NCI-H1436 treated with DMSO at 0.1 percent for 48 hours (cell line): ENCODE measurements at regions not wholly inside any gene's neighbourhood (a gene's known extent, or its start where the extent isn't known, plus 50 kb on each side); places are given as distances from the start of the nearest gene placed in this dataset.

Experiments
- DNase-seq: peaks from one replicate; lab custom pipeline; 2025; lab: John Stamatoyannopoulos, UW

DNA sequence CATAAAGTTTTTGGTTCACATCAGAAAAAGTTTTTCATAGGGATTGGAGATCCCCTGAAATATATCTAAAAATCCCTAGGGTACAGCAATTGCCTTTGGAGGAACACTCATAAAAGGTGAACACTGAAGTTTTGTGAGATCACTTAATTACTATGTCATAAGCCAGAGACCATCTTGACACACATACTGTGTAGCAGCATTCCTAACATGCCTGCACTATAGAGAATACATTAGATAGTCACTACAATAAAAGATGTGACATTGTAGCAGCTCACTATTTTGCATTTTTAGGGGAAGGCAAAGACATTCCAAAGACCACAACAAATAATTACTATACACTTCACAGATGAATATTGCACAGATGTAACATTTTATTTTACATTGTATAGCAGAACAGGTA lies 779.9 kb downstream of the KCNT2 start:
- no peak for DNase-seq

- no peak for DNase-seq
Measured at GRCh38 chr1:195820925-195821324, 787.3 kb downstream of the KCNT2 start.

- no peak for DNase-seq
Measured at GRCh38 chr1:195806060-195806459, 802.2 kb downstream of the KCNT2 start.

DNA sequence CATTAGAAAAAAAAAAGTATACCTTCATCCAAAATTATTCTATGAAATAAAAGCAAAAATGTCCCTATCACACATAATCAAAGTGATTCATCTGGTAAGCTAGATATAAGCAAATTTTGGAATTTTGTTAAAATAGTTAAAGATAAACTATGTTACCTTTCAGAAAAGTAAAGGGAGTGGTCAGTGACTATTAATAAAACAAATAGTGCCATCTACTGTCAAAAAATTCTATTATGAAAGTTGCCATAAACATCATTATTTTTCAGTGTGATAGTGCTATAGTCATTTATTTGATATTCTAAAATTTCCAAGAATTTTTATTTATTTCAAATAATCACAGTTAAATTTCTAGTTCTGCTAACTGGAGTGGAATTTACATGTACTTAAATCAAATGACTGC lies 803.7 kb downstream of the KCNT2 start:
- DNase-seq, result no peak

DNA sequence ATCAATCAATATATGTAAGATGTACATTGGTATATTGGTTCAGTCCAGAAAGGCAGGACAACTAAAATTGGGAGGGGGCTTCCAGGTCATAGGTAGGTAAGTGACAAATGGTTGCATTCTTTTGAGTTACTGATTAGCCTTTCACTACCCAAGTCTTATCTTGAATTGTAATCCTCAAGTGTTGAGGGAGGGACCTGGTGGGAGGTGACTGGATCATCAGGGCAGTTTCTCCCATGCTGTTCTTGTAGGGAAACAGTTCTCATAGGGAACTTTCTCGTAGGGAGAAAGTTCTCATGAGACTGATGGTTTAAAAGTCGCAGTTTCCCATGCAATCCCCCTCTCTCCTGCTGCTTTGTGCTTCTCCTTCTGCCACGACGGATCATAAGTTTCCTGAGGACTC lies 809.2 kb downstream of the KCNT2 start:
- DNase-seq, result no peak

GRCh38 chr1:195794225-195794624 lies 814.0 kb downstream of the KCNT2 start:
- DNase-seq, result no peak

GRCh38 chr1:195791796-195792195 lies 816.4 kb downstream of the KCNT2 start:
- DNase-seq, result no peak

DNA sequence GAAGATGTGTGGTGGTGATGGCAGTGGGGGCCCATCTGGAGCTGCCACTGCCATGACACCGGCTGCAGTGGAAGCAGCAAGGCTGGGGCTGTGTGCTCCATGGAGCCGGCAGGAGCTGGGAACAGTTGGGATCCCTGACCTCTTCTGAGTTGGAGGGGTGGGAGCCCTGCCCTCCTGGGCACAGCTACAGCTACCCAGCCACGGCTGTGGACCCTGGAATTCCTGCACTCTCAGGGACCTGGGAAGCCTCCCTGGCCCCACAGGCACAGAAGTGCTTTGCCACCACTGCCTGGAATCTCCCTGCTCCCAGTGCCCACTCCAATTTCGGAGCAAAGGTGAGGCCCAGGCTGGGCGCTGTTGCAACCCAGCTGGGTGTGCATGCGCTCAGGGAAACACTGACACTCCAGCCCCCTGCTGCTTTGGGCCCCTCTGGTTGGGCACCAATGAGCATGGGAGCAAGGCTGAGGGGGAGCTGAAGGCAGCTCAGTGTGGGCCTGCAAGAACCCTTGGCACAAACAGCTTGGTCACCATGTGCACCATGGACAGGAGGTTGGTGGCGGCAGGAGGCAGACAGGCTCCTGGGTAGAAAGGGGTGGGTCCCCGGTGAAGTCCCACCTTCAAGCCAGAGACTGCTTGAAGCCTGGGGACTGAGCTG lies 817.6 kb downstream of the KCNT2 start:
- no peak for DNase-seq

- no peak for DNase-seq
Measured at GRCh38 chr1:195789321-195789720, 818.9 kb downstream of the KCNT2 start.

- no peak for DNase-seq
Measured at GRCh38 chr1:195788721-195789120, 819.5 kb downstream of the KCNT2 start.

DNA sequence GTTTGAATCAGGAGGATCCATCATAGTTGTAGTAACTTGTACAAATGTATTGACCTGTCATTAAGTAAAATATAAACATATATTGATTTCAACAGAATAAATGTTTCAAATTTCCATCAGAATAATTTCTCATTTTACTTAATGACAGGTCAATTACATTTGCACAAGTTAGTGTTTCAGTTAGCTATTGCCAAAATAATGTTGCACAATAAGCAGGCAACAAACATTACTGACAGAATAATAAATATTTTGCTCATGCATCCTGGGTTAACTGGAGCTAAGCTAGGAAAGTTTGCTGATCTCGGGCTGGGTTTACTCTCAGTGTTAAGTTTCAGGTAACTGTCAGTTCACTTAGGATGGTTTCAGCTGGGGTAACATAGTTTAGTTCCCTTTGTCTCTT lies 822.4 kb downstream of the KCNT2 start:
- DNase-seq, result no peak

GRCh38 chr1:195773931-195774330 lies 834.3 kb downstream of the KCNT2 start:
- no peak for DNase-seq

DNA sequence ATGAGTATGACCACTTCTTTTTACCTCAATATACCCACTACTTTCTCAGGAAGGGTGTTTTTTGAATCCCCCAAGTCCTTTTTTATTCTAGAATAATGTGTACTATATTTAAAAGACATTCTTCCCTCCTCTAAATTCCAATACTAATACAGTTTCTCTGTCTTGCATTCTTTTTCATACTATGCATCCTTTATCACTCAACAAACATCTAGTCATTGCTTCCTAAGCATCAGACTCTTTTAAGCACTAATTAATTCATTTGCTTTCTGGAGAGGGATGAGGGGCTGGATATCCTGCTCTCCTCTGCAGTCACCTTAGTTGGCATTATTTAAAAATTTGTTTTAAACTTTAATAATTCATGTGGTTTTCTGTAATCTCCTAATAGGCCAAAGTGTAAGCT lies 838.8 kb downstream of the KCNT2 start:
- DNase-seq, result no peak

- DNase-seq, result no peak
Measured at GRCh38 chr1:195768936-195769335, 839.3 kb downstream of the KCNT2 start.

GRCh38 chr1:195768377-195768776 lies 839.9 kb downstream of the KCNT2 start:
- no peak for DNase-seq

GRCh38 chr1:195766709-195767108 lies 841.5 kb downstream of the KCNT2 start:
- DNase-seq, result no peak

- no peak for DNase-seq
Measured at GRCh38 chr1:195765099-195765498, 843.1 kb downstream of the KCNT2 start.

- no peak for DNase-seq
Measured at GRCh38 chr1:195763907-195764374, 844.3 kb downstream of the KCNT2 start.

- no peak for DNase-seq
Measured at GRCh38 chr1:195763146-195763906, 844.9 kb downstream of the KCNT2 start.

- no peak for DNase-seq
Measured at GRCh38 chr1:195761104-195761503, 847.1 kb downstream of the KCNT2 start.

- no peak for DNase-seq
Measured at GRCh38 chr1:195756109-195756508, 852.1 kb downstream of the KCNT2 start.

DNA sequence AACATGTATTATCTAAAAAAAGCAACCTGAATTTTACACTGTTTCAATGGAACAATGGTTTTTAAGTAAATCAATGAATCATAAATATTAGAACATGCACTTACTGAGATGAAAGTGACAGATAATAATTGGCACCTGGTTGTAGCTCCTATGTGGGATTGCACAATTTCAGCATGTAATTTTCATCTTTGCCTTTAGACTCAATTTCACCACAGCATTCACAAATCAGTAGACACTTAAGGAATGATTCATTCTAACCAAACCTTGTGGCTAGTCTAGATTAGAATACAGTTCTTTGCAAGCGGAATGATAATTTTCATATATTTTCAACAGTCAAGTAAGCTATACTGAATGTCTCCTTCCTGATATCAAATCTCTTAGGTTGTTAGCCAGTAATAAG lies 853.4 kb downstream of the KCNT2 start:
- no peak for DNase-seq

- no peak for DNase-seq
Measured at GRCh38 chr1:195754303-195754702, 853.9 kb downstream of the KCNT2 start.

- DNase-seq, result no peak
Measured at GRCh38 chr1:195748969-195749368, 859.3 kb downstream of the KCNT2 start.
